ENCODE measurements at regions not wholly inside any gene's neighbourhood (a gene's known extent, or its start where the extent isn't known, plus 50 kb on each side); places are given as distances from the start of the nearest gene placed in this dataset.

GRCh38 chr11:79744941-79745340, 304.1 kb upstream of the TENM4 start:
- CTCF ChIA-PET = no interaction called here
- POLR2A ChIA-PET = no interaction called here
- H3K4me3 Mint-ChIP-seq = no peak overlapping the region

GRCh38 chr11:79742176-79742575, 301.3 kb upstream of the TENM4 start:
- no peaks in the 10 kb centered on the region for H3K36me3 Mint-ChIP-seq (ENCODE audit: low read depth)
- POLR2A ChIA-PET = no interaction called here

More at GRCh38 chr11:79744941-79745340, 304.1 kb upstream of the TENM4 start:
- no peak for DNase-seq
- no peaks in the 10 kb centered on the region for H3K27me3 Mint-ChIP-seq (ENCODE audit: low read depth)
- peaks cover 5% of the 10 kb centered on the region for H3K9me3 Mint-ChIP-seq (ENCODE audit: insufficient read depth)
- no peaks in the 10 kb centered on the region for H3K36me3 Mint-ChIP-seq (ENCODE audit: low read depth)
- no peaks in the 10 kb centered on the region for H3K4me1 Mint-ChIP-seq (ENCODE audit: low read depth)
- no peak for ATAC-seq
- H3K27ac Mint-ChIP-seq = no peak overlapping the region

GRCh38 chr11:79739591-79739990, 298.8 kb upstream of the TENM4 start:
- H3K4me1 Mint-ChIP-seq (ENCODE audit: low read depth) = no peaks in the 10 kb centered on the region
- no peaks in the 10 kb centered on the region for H3K27me3 Mint-ChIP-seq (ENCODE audit: low read depth)
- no peaks in the 10 kb centered on the region for H3K36me3 Mint-ChIP-seq (ENCODE audit: low read depth)
- H3K9me3 Mint-ChIP-seq (ENCODE audit: insufficient read depth) = no peaks in the 10 kb centered on the region
- no peak overlapping the region for H3K4me3 Mint-ChIP-seq
- DNase-seq (no peak), ATAC-seq (no peak)
- no peak overlapping the region for H3K27ac Mint-ChIP-seq
- CTCF ChIA-PET = no interaction called here
- POLR2A ChIA-PET = no interaction called here

More at GRCh38 chr11:79742176-79742575, 301.3 kb upstream of the TENM4 start:
- no peaks in the 10 kb centered on the region for H3K9me3 Mint-ChIP-seq (ENCODE audit: insufficient read depth)
- H3K4me3 Mint-ChIP-seq = no peak overlapping the region
- no peaks in the 10 kb centered on the region for H3K4me1 Mint-ChIP-seq (ENCODE audit: low read depth)
- CTCF ChIA-PET = interaction anchor here (0.9 kb wide), 1 partner anchor 21 kb away, joined by 3 read pairs; no protein-coding TSS in a partner anchor
- DNase-seq (no peak), ATAC-seq (no peak)
- no peak overlapping the region for H3K27ac Mint-ChIP-seq
- no peaks in the 10 kb centered on the region for H3K27me3 Mint-ChIP-seq (ENCODE audit: low read depth)

DNA sequence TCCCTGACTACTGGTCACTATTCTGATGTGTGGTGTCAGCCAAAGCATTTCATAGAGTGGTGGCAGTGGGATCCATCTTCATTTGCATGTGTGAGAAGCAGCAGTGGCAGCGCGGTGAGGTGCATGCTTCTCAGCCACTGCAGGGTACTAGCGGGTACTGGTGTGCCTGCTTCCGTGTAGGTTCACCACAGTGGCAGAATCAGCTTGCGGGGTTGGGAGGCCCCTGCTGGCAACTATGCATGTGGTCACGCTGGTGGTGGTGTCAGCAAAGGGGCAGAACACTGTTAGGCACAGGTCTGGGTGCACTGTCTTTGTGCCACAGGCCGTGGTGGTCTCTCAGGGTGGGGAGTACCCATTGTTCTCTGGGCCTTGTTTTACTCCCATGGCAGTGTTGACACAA, 286.4 kb upstream of the TENM4 start:
- Mint-ChIP-seq H3K9me3 (ENCODE audit: insufficient read depth) (no peaks in the 10 kb centered on the region), H3K27me3 (ENCODE audit: low read depth) (no peaks in the 10 kb centered on the region), H3K4me3 (no peak overlapping the region), H3K4me1 (ENCODE audit: low read depth) (no peaks in the 10 kb centered on the region), H3K36me3 (ENCODE audit: low read depth) (no peaks in the 10 kb centered on the region), H3K27ac (no peak overlapping the region)
- ChIA-PET POLR2A (no interaction called here), CTCF (no interaction called here)
- ATAC-seq (no peak), DNase-seq (no peak)

DNA sequence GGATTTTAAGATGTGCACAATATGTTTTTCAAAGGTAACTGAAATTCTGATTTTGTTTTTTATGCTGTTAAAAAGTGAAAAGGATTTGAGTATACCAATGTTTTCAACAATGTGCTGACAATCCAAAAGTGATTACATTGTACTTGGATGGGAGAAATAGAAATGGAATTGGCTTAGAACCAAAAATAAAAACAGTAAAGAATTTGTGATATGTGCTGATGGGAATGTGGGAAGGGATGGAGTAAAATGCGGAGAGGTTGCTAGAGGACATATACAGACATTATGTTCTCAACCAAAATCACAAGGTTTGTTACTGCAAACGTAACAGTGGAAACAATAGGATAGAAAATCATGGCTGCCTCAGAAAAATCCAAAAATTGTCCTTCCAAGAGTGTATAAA, 279.3 kb upstream of the TENM4 start:
- Mint-ChIP-seq H3K27ac (no peak overlapping the region), H3K4me3 (no peak overlapping the region), H3K27me3 (ENCODE audit: low read depth) (no peaks in the 10 kb centered on the region), H3K9me3 (ENCODE audit: insufficient read depth) (peaks cover 3% of the 10 kb centered on the region), H3K4me1 (ENCODE audit: low read depth) (no peaks in the 10 kb centered on the region), H3K36me3 (ENCODE audit: low read depth) (no peaks in the 10 kb centered on the region)
- POLR2A ChIA-PET = no interaction called here
- ATAC-seq (no peak), DNase-seq (no peak)
- CTCF ChIA-PET = no interaction called here

DNA sequence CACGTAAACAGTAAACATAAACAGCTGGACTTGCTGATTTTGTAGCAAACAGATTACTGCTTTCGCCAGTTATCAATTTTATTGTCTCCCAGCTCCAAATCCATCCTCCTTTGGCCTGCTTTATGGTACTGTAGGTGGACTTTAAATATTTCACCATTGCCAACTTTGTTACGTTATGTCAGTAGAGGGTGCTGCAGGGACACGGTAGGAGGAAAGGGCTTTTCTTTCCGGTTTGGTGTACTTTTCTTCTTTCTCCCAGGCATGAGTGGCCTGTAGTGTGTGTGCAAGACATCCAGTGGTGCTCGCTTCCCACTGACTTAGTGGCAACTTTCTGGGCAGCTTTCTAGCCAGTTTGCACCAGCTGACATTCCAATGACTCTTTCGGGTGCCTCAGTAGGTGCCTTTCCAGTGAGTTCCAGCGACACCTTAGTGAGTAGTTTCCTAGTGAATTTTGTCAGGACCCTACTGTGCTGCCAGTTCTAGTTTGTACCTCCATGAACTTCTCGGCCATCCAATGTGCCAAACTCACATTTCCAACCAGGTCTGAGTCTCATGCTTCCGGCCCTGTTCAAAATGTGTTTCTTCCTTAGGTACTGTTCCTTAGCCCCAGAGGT, 267.6 kb upstream of the TENM4 start:
- ATAC-seq = no peak
- ChIA-PET CTCF (no interaction called here), POLR2A (no interaction called here)
- H3K27ac Mint-ChIP-seq = no peak overlapping the region
- no peak overlapping the region for H3K4me3 Mint-ChIP-seq
- peaks cover 12% of the 10 kb centered on the region for H3K9me3 Mint-ChIP-seq (ENCODE audit: insufficient read depth)
- H3K4me1 Mint-ChIP-seq (ENCODE audit: low read depth) = no peaks in the 10 kb centered on the region
- DNase-seq = no peak
- H3K36me3 Mint-ChIP-seq (ENCODE audit: low read depth) = no peaks in the 10 kb centered on the region
- no peaks in the 10 kb centered on the region for H3K27me3 Mint-ChIP-seq (ENCODE audit: low read depth)

DNA sequence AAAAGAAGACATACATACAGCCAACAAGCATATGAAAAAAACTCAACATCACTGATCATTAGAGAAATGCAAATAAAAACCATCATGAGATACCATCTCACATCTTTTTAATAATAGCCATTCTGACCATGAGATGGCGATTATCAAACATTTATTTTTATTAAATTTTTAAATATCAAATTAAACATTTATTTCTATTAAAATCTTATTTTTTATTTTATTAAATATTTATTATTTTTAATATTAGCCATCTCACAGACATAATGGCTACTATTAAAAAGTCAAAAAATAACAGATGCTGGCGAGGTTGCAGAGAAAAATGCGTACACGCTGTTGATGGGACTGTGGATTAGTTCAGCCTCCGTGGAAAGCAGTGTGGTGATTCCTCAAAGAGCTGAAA, 264.8 kb upstream of the TENM4 start:
- ChIA-PET CTCF (no interaction called here), POLR2A (no interaction called here)
- DNase-seq (no peak), ATAC-seq (no peak)
- H3K9me3 Mint-ChIP-seq (ENCODE audit: insufficient read depth) = peaks cover 7% of the 10 kb centered on the region
- H3K4me1 Mint-ChIP-seq (ENCODE audit: low read depth) = no peaks in the 10 kb centered on the region
- H3K36me3 Mint-ChIP-seq (ENCODE audit: low read depth) = no peaks in the 10 kb centered on the region
- H3K27ac Mint-ChIP-seq = no peak overlapping the region
- H3K27me3 Mint-ChIP-seq (ENCODE audit: low read depth) = no peaks in the 10 kb centered on the region
- H3K4me3 Mint-ChIP-seq = no peak overlapping the region

GRCh38 chr11:79702303-79702702, 261.5 kb upstream of the TENM4 start:
- no peaks in the 10 kb centered on the region for H3K27me3 Mint-ChIP-seq (ENCODE audit: low read depth)
- peaks cover 12% of the 10 kb centered on the region for H3K9me3 Mint-ChIP-seq (ENCODE audit: insufficient read depth)
- no peak overlapping the region for H3K4me3 Mint-ChIP-seq
- no peaks in the 10 kb centered on the region for H3K36me3 Mint-ChIP-seq (ENCODE audit: low read depth)
- ChIA-PET POLR2A (no interaction called here), CTCF (interaction anchor here (0.6 kb wide), 1 partner anchor 107 kb away, joined by 3 read pairs; no protein-coding TSS in a partner anchor)
- H3K4me1 Mint-ChIP-seq (ENCODE audit: low read depth) = no peaks in the 10 kb centered on the region
- DNase-seq (no peak), ATAC-seq (no peak)
- no peak overlapping the region for H3K27ac Mint-ChIP-seq

- Mint-ChIP-seq H3K9me3 (ENCODE audit: insufficient read depth) (peaks cover 12% of the 10 kb centered on the region), H3K4me1 (ENCODE audit: low read depth) (no peaks in the 10 kb centered on the region), H3K27me3 (ENCODE audit: low read depth) (no peaks in the 10 kb centered on the region), H3K4me3 (no peak overlapping the region), H3K36me3 (ENCODE audit: low read depth) (no peaks in the 10 kb centered on the region), H3K27ac (no peak overlapping the region)
- ATAC-seq (no peak), DNase-seq (no peak)
- ChIA-PET CTCF (no interaction called here), POLR2A (no interaction called here)
These were observed 258.4 kb upstream of the TENM4 start for GRCh38 chr11:79699246-79699645.

DNA sequence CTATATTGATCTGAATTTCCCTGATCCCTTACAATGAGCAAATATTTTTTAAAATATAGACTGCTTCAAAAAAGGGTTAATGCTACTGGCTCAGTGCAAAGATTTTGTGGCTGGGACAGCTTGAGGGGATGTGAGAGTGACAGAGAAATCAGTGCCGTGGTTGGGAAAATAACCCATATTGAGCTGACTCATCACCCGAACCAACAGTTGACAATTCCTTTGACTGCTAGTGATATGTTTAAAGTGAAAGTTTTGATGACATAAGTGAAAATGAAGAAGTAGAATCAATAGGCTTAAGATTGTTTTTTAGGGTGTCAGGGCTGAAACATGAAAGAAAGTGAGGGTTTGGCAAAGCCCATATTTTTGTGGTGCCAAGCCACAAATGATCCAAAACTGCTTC, 257.1 kb upstream of the TENM4 start:
- Mint-ChIP-seq H3K4me3 (no peak overlapping the region), H3K9me3 (ENCODE audit: insufficient read depth) (peaks cover 13% of the 10 kb centered on the region), H3K27me3 (ENCODE audit: low read depth) (no peaks in the 10 kb centered on the region), H3K4me1 (ENCODE audit: low read depth) (no peaks in the 10 kb centered on the region), H3K27ac (no peak overlapping the region), H3K36me3 (ENCODE audit: low read depth) (no peaks in the 10 kb centered on the region)
- ATAC-seq (no peak), DNase-seq (no peak)
- POLR2A ChIA-PET = no interaction called here
- CTCF ChIA-PET = no interaction called here

- CTCF ChIA-PET = no interaction called here
- Mint-ChIP-seq H3K9me3 (ENCODE audit: insufficient read depth) (peaks cover 12% of the 10 kb centered on the region), H3K36me3 (ENCODE audit: low read depth) (no peaks in the 10 kb centered on the region), H3K4me3 (no peak overlapping the region), H3K27ac (no peak overlapping the region), H3K27me3 (ENCODE audit: low read depth) (no peaks in the 10 kb centered on the region), H3K4me1 (ENCODE audit: low read depth) (no peaks in the 10 kb centered on the region)
- ATAC-seq (no peak), DNase-seq (no peak)
- POLR2A ChIA-PET = no interaction called here
These were observed 253.5 kb upstream of the TENM4 start for GRCh38 chr11:79694368-79694767.

DNA sequence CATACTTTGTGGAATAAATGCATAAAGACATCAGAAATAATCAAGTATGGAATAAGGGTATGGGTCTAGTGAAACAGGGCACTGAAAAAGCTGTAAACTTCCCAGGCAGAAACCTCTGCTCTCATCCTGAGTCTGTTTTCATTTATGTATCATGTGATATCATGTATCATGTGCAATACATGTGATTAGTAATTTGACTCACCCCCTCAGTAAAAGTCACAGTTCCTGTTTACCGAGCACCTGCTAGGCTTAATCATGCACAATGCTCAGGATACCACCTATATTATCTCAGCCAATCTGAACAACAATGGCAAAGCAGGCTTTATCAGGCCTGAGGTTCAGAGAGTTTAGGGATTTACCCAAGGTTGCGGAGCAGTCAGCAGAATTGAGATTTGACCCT, 250.6 kb upstream of the TENM4 start:
- ChIA-PET CTCF (no interaction called here), POLR2A (no interaction called here)
- H3K27ac Mint-ChIP-seq = no peak overlapping the region
- no peaks in the 10 kb centered on the region for H3K36me3 Mint-ChIP-seq (ENCODE audit: low read depth)
- ATAC-seq = no peak
- H3K4me1 Mint-ChIP-seq (ENCODE audit: low read depth) = no peaks in the 10 kb centered on the region
- H3K9me3 Mint-ChIP-seq (ENCODE audit: insufficient read depth) = peaks cover 7% of the 10 kb centered on the region
- no peak for DNase-seq
- no peak overlapping the region for H3K4me3 Mint-ChIP-seq
- H3K27me3 Mint-ChIP-seq (ENCODE audit: low read depth) = no peaks in the 10 kb centered on the region

DNA sequence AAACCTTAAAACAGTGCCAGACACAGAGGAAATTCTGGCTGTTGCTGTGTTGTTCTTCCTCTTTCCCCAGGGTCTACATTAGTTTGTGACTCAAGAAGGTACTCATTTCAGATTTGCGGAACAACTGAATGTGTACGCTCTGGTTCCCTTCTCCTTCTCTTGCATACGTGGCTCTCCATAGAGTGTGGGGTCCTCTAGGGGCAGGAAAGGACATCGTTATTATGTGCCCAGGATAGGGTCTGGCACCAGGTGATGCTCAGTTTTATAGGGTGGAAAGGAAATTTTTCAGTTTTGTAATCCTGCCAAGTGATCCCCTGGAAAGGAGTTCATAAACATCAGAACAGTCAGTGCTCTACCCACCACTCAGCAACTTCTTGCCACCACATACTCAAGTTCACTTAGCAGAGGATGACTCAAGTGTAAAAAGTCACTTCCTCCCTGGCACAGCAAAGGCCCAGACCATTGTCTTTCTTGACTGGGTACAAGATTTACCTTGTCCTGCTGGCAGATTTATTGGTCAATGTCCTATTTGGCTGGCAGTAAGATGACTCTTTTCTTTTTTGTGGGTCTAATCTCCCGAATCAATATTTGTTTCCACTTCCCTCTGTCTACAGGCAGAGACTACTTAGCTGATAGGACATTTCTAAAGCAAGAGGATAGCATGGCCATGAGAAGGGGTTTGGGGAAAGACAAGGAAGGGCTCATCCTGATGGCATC, 246.0 kb upstream of the TENM4 start:
- POLR2A ChIA-PET = no interaction called here
- no peak for DNase-seq
- Mint-ChIP-seq H3K27ac (no peak overlapping the region), H3K36me3 (ENCODE audit: low read depth) (no peaks in the 10 kb centered on the region), H3K4me3 (no peak overlapping the region), H3K27me3 (ENCODE audit: low read depth) (no peaks in the 10 kb centered on the region), H3K9me3 (ENCODE audit: insufficient read depth) (no peaks in the 10 kb centered on the region), H3K4me1 (ENCODE audit: low read depth) (no peaks in the 10 kb centered on the region)
- CTCF ChIA-PET = no interaction called here
- no peak for ATAC-seq
